T-helper 1 cell (primary cell): ENCODE measurements at regions not wholly inside any gene's neighbourhood (a gene's known extent, or its start where the extent isn't known, plus 50 kb on each side); places are given as distances from the start of the nearest gene placed in this dataset.
"Not testable (repeated sequence)": the region's sequence is repeated elsewhere in the genome, so short reads cannot be mapped to it uniquely, and the experiment has no call there.

Experiments used
- DNase-seq, 5 donors: peaks; one replicate each; pipeline ENCODE4 v3.0.0-alpha.2; 2012 to 2020

DNA sequence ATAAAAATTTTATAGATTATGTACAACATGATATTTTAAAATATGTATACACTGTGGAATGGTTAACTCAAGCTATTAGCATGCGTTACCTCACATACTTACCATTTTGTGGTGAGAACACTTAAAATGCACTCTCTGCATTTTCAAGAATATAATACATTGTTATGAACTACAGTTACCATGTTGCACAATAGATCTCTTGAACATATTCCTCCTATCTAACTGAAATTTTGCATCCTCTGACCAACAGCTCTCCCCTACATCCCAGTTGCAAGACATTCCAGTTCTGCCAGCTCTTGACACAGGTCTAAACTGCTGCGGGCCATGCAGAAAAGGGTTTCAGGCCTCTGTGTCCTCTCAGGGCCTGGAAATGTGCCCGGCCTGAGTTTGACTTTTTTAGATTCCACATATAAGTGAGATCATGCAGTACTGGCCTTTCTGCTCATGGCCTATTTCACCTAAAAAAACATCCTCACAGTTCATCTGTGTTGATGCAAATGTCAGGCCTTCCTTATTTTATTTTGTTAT is 113.7 kb downstream of the CDCA7 start:
- DNase-seq, result no peak

DNA sequence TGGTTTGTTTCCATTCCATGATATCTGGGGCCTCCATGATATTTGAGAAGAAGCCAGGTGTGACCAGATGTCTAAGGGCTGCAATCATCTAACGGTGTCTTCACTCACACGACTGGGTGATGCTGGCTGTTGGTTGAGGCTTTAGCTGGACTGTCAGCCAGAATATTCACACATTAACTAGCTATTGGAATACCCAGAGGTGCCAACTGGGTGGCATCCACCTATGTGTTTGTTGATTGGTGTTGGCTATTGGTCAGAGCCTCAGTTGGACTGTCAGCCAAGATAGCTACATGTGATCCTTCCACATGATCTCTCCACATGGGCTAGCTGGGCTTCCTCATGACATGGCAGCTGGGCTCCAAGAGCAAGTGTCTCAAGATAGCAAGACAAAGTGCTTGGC is 117.4 kb downstream of the CDCA7 start:
- DNase-seq, result no peak

DNA sequence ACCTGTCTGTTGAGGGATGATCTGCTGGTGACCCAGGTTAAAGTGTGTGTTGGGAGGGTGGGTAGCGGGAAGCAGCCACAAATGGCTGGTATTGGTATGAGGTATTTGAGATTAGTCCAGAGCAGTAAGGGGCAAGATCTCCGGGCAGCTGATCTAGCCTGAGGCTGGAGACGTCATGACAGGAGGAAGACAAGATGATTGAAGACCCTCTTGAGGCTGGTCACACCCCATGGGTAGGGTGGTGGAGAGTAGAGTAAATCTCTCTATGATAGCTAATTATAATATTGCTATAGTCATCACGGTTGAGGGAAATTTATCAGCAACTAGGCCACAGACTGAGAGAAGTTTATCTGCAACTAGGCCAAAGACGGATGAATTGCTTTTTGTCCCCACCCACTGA is 128.5 kb downstream of the CDCA7 start:
- DNase-seq, result no peak

DNA sequence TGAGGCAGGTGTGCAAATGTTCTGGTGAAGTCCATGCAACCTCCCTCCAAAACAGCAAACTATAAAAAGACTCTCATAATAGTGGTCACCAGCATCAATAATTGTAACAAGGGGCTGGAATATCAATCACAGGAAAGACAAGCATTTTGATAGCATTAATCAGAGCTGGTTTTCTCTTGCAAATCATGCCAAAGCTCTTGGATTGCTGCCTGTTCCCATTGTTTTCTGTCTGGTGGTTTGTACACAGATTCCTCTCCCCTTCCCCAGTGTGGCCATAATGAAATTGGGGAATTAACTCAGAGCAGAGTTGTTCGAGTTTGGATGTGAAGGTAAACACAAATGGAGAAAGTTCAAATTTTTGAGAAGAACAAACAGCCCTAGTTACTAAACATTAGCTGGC is 134.2 kb downstream of the CDCA7 start:
- no peak for DNase-seq

- DNase-seq, result no peak
Measured at GRCh38 chr2:173491418-173491817, 136.7 kb downstream of the CDCA7 start.

GRCh38 chr2:173493874-173494273 is 139.2 kb downstream of the CDCA7 start:
- no peak for DNase-seq

- no peak for DNase-seq
Measured at GRCh38 chr2:173496746-173497145, 142.1 kb downstream of the CDCA7 start.

GRCh38 chr2:173500953-173501352 is 146.3 kb downstream of the CDCA7 start:
- no peak for DNase-seq

- DNase-seq, result no peak
Measured at GRCh38 chr2:173502296-173502695, 147.6 kb downstream of the CDCA7 start.

GRCh38 chr2:173511357-173511756 is 156.7 kb downstream of the CDCA7 start:
- DNase-seq, result no peak

DNA sequence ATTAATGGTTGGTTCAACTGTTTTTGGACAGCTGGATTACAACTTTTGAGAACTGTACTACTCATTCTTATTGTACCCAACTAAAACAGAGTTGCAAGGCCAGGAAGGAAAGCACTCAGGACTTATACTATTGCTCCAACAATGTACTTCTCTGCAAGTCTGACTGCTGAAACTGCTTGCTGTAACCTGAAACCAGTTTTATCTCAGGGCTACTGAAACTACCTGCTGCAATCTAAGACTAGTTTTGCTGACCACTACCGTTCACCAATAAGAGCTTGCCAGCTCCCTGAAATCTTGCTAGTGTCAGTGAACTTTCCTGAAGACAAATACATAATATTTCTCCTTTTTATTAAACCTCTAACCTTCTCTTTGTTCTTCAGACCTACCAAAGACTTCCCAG is 157.3 kb downstream of the CDCA7 start:
- DNase-seq, result no peak

GRCh38 chr2:173513107-173513727 is 158.5 kb downstream of the CDCA7 start:
- DNase-seq, result no peak

DNA sequence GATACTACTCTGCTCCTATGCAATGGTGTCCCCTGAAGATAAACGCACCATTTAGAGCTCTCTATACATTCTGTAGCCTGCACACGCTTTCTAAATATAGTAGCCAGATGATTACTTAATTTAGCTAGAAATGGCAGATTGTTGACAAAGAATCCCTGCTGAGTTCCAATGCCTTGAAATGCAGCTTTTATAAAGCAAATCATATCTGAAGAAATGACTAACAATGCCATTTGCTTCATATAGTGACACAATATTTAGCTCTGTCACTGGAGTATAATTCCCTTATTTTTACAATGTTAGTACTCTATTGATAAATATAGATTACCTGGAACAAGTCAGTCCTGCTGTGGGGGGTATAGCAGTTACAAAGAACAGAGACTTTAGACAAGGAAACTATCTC is 166.2 kb downstream of the CDCA7 start:
- DNase-seq, result no peak

GRCh38 chr2:173521450-173522192 is 166.9 kb downstream of the CDCA7 start:
- DNase-seq, result no peak

- DNase-seq, result no peak
Measured at GRCh38 chr2:173523497-173523896, 168.8 kb downstream of the CDCA7 start.

GRCh38 chr2:173524256-173524955 is 169.7 kb downstream of the CDCA7 start:
- DNase-seq, result no peak

DNA sequence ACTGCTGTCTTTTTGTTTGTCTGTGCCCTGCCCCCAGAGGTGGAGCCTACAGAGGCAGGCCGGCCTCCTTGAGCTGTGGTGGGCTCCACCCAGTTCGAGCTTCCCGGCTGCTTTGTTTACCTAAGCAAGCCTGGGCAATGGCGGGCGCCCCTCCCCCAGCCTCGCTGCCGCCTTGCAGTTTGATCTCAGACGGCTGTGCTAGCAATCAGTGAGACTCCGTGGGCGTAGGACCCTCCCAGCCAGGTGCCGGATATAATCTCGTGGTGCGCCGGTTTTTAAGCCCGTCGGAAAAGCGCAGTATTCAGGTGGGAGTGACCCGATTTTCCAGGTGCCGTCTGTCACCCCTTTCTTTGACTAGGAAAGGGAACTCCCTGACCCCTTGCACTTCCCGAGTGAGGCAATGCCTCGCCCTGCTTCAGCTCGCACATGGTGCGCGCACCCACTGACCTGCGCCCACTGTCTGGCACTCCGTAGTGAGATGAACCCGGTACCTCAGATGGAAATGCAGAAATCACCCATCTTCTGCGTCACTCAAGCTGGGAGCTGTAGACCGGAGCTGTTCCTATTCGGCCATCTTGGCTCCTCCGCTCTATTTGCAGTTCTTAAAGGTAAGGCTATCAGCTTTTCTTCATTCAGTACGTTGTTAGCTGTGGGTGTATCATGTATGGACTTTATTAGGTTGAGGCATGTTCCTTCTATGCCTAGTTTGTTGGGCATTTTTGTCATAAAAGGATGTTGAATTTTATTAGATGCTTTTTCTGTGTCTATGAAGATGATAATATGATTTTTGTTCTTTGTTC is 178.3 kb downstream of the CDCA7 start:
- DNase-seq, result not testable (repeated sequence)

DNA sequence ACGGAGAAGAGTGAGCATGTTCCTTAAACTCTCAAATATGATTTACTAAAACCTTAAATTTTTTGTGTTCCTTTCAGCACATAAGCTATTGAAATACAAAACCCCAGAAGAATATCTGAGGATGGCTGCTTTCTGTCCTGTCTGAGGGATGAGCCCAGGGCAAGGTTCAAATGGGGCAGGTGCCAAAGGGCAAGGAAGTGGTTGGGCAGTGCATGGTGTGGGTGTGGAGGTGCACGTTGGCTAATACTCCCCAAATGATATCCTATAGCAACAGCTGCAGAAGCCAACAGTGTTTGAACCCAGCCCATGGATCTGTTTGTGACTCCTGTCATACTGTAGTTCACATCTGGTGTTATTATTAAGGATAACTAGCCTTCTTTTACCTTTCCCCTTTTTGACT is 183.0 kb downstream of the CDCA7 start:
- DNase-seq, result no peak

DNA sequence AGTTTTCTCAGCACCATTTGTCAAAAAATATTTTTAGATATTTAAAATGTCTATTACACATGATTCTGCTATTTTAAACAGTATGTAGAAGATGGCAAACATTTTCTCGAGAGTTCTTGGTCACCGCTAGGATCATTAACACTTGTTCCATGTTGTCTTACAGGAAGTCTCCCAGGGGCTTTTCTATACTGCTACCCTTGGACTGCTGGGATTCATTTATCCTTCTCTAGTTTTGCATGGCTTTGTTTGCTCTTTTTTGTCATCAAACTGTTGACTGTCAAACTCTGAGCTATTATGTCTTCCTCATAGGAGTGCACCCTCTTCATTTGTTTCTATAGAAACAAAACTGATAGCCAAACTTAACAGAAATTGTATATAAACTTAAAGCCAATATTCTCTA is 184.9 kb downstream of the CDCA7 start:
- no peak for DNase-seq

GRCh38 chr2:173544641-173545363 is 190.1 kb downstream of the CDCA7 start:
- no peak for DNase-seq

- no peak for DNase-seq
Measured at GRCh38 chr2:173545364-173545763, 190.7 kb downstream of the CDCA7 start.

GRCh38 chr2:173547499-173547898 is 192.8 kb downstream of the CDCA7 start:
- DNase-seq, result no peak
